ENCODE measurements at regions not wholly inside any gene's neighbourhood (a gene's known extent, or its start where the extent isn't known, plus 50 kb on each side); places are given as distances from the start of the nearest gene placed in this dataset.

DNA sequence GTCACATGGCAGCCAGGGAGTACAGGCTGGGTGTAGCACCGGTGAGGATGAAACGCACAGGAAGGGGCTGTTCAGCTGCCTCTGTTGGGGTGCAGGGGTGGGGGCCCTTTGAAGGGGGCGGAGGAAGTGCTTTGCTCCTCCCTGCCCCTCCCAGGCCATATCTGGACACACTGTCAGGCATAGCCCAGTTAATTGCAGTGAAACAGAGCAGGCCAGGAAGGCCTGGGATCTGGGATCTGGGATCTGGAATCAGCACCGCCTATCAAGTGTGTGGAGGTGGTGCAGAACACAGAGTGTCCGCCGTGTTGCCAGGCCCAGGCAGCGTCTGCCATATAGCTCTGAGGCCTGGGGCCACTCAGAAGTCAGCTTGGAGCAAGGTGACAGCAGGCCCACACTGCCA is 85.5 kb upstream of the EPCAM start:
- FAIRE-seq (no peak), DNase-seq (ENCODE audit: extremely low read depth in 1 of 4, low spot score in 3 of 4) (no peak), ATAC-seq (no peak)
- H3K27me3 ChIP-seq (ENCODE audit: control insufficient read depth in 2 of 2, insufficient read depth in 2 of 2, low read length in 2 of 2), result no peaks in the 10 kb centered on the region
- intact Hi-C loops (cut with micrococcal nuclease) (no loop called here), in situ Hi-C loops (cut with MboI) (no loop called here)
- 0 out of 4 replicates have a peak overlapping the region, but pooled peaks of 1 of the 2 experiments have one; percentile 5 for H3K9ac ChIP-seq (ENCODE audit: insufficient read depth in 1 of 2, low read depth in 2 of 2, low read length in 2 of 2)
- H3K9me1 ChIP-seq (ENCODE audit: control insufficient read depth, insufficient read depth, low read length), result no peaks in the 10 kb centered on the region
- no peaks in the 10 kb centered on the region for H3K79me2 ChIP-seq (ENCODE audit: control insufficient read depth, insufficient read depth, low read length)
- no peak overlapping the region for H3K4me2 ChIP-seq (ENCODE audit: insufficient read depth, low read length)
- no peaks in the 10 kb centered on the region; a peak in 1 of 5 replicates for H3K4me1 ChIP-seq (replicated peaks in 1 of 2; ENCODE audit: control insufficient read depth in 2 of 2, insufficient read depth in 2 of 2, low read length in 2 of 2)
- WGBS (ENCODE audit: insufficient coverage, low coverage, missing lambda C conversion rate), result 47% methylated on average over 4 of the region's 7 CpGs
- no peak overlapping the region for H3K4me3 ChIP-seq
- no peak overlapping the region for H2AFZ ChIP-seq (ENCODE audit: low read depth, low read length)
- BruUV-seq (replicated peaks), result no TSS peak
- H3K9me3 ChIP-seq (replicated peaks; ENCODE audit: control insufficient read depth, insufficient read depth, low read depth, low read length), result no peaks in the 10 kb centered on the region
- ChIA-PET CTCF (ENCODE audit: low intra/inter-chr PET ratio) (no interaction called here), POLR2A (no interaction called here)
- H4K20me1 ChIP-seq (replicated peaks; ENCODE audit: control insufficient read depth, insufficient read depth, low read length), result no peaks in the 10 kb centered on the region
- TF ChIP-seq, protein P1, sequence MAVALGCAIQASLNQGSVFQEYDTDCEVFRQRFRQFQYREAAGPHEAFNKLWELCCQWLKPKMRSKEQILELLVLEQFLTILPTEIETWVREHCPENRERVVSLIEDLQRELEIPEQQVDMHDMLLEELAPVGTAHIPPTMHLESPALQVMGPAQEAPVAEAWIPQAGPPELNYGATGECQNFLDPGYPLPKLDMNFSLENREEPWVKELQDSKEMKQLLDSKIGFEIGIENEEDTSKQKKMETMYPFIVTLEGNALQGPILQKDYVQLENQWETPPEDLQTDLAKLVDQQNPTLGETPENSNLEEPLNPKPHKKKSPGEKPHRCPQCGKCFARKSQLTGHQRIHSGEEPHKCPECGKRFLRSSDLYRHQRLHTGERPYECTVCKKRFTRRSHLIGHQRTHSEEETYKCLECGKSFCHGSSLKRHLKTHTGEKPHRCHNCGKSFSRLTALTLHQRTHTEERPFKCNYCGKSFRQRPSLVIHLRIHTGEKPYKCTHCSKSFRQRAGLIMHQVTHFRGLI (CRISPR knock-in tag; IDR thresholded peaks at IDR 0.05), result no peak
- no peak for TF ChIP-seq POLR3G (IDR thresholded peaks at IDR 0.05; ENCODE audit: extremely low read depth, insufficient read length, insufficient replicate concordance)
- TF ChIP-seq GTF2B (IDR thresholded peaks at IDR 0.05; ENCODE audit: extremely low read depth, insufficient read length), result no peak
- TF ChIP-seq, protein P2, sequence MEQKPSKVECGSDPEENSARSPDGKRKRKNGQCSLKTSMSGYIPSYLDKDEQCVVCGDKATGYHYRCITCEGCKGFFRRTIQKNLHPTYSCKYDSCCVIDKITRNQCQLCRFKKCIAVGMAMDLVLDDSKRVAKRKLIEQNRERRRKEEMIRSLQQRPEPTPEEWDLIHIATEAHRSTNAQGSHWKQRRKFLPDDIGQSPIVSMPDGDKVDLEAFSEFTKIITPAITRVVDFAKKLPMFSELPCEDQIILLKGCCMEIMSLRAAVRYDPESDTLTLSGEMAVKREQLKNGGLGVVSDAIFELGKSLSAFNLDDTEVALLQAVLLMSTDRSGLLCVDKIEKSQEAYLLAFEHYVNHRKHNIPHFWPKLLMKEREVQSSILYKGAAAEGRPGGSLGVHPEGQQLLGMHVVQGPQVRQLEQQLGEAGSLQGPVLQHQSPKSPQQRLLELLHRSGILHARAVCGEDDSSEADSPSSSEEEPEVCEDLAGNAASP (IDR thresholded peaks at IDR 0.05), result no peak
- TF ChIP-seq LEF1 (IDR thresholded peaks at IDR 0.05), result no peak
- no peak for TF ChIP-seq ERF (CRISPR knock-in tag; IDR thresholded peaks at IDR 0.05)
- TF ChIP-seq, protein P3, sequence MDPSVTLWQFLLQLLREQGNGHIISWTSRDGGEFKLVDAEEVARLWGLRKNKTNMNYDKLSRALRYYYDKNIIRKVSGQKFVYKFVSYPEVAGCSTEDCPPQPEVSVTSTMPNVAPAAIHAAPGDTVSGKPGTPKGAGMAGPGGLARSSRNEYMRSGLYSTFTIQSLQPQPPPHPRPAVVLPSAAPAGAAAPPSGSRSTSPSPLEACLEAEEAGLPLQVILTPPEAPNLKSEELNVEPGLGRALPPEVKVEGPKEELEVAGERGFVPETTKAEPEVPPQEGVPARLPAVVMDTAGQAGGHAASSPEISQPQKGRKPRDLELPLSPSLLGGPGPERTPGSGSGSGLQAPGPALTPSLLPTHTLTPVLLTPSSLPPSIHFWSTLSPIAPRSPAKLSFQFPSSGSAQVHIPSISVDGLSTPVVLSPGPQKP (CRISPR knock-in tag; IDR thresholded peaks at IDR 0.05), result no peak
- no peak for TF ChIP-seq TCFL5 (CRISPR knock-in tag; conservative IDR thresholded peaks at IDR 0.05)
- no peak for TF ChIP-seq WHSC1 (IDR thresholded peaks at IDR 0.05; ENCODE audit: low read length)
- TF ChIP-seq ZNF274 (IDR thresholded peaks at IDR 0.05; ENCODE audit: borderline replicate concordance, low read depth, low read length), result no peak
- no peak for TF ChIP-seq RBM25 (IDR thresholded peaks at IDR 0.05; ENCODE audit: low read depth, low read length, severe bottlenecking)
- TF ChIP-seq ZFP1 (CRISPR knock-in tag; IDR thresholded peaks at IDR 0.05), result no peak
- TF ChIP-seq PHB (CRISPR knock-in tag; IDR thresholded peaks at IDR 0.05), result no peak
- TF ChIP-seq EWSR1 (IDR thresholded peaks at IDR 0.05; ENCODE audit: borderline replicate concordance, low read depth, partially characterized antibody), result no peak
- no peak for TF ChIP-seq PCBP1 (IDR thresholded peaks at IDR 0.05; ENCODE audit: low read depth, low read length, poor library complexity, severe bottlenecking)
- no peak for TF ChIP-seq ZNF561 (CRISPR knock-in tag; conservative IDR thresholded peaks at IDR 0.05)
- H3K27ac ChIP-seq (ENCODE audit: extremely low read depth, low read depth, low read length), result no peak overlapping the region
- H3K36me3 ChIP-seq (ENCODE audit: control insufficient read depth, insufficient read depth, low read length), result no peaks in the 10 kb centered on the region

Data from K562 (cell line).